ENCODE measurements at regions not wholly inside any gene's neighbourhood (a gene's known extent, or its start where the extent isn't known, plus 50 kb on each side); places are given as distances from the start of the nearest gene placed in this dataset.

GRCh38 chr16:80258407-80258806 lies 282.4 kb upstream of the DYNLRB2 start:
- TF ChIP-seq EZH2 (IDR thresholded peaks at IDR 0.05; ENCODE audit: borderline replicate concordance, low read depth, low read length, severe bottlenecking) (no peak), POLR2A (IDR thresholded peaks at IDR 0.05; ENCODE audit: low read depth, low read length) (no peak), JUN (IDR thresholded peaks at IDR 0.05; ENCODE audit: borderline replicate concordance, insufficient read depth, insufficient read length, low read depth) (no peak), POLR2AphosphoS5 (IDR thresholded peaks at IDR 0.05; ENCODE audit: insufficient read depth, low read depth, low read length) (no peak), GATA2 (IDR thresholded peaks at IDR 0.05; ENCODE audit: insufficient read depth, insufficient read length, low read depth, low read length) (no peak)
- TF ChIP-seq, protein P1, sequence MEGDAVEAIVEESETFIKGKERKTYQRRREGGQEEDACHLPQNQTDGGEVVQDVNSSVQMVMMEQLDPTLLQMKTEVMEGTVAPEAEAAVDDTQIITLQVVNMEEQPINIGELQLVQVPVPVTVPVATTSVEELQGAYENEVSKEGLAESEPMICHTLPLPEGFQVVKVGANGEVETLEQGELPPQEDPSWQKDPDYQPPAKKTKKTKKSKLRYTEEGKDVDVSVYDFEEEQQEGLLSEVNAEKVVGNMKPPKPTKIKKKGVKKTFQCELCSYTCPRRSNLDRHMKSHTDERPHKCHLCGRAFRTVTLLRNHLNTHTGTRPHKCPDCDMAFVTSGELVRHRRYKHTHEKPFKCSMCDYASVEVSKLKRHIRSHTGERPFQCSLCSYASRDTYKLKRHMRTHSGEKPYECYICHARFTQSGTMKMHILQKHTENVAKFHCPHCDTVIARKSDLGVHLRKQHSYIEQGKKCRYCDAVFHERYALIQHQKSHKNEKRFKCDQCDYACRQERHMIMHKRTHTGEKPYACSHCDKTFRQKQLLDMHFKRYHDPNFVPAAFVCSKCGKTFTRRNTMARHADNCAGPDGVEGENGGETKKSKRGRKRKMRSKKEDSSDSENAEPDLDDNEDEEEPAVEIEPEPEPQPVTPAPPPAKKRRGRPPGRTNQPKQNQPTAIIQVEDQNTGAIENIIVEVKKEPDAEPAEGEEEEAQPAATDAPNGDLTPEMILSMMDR (IDR thresholded peaks at IDR 0.05; ENCODE audit: extremely low read depth in 1 of 2, insufficient read depth in 1 of 2, low read depth in 1 of 2, low read length in 2 of 2): no peak

Data from endothelial cell of umbilical vein (primary cell).